Heart right ventricle (tissue), 16 donors: ENCODE measurements at regions not wholly inside any gene's neighbourhood (a gene's known extent, or its start where the extent isn't known, plus 50 kb on each side); places are given as distances from the start of the nearest gene placed in this dataset.

Experiments used
- ATAC-seq, 8 donors: fragments of 200-7000 bp; cut with Tn5 transposase; one replicate each; pipeline ENCODE4 v1.9.1; 2020; ENCODE audit warnings: mild to moderate bottlenecking in 8 of 8, moderate library complexity in 8 of 8, moderate number of reproducible peaks in 1 of 8
- DNase-seq, 2 donors: peaks; one replicate each; pipeline ENCODE4 v3.0.0-alpha.2; 2020
- H3K27ac ChIP-seq, 10 donors: fragments of 200-600 bp; sonication (generic) in 2 of 10; one replicate each; pipeline versions ENCODE4 v1.5.0 to v1.8.0; 2020 to 2022; ENCODE audit warnings: mild to moderate bottlenecking in 3 of 10
- H3K27me3 ChIP-seq, 7 donors: fragments of 200-600 bp; one replicate each; pipeline ENCODE4 v1.8.0; 2021 to 2022; ENCODE audit warnings: mild to moderate bottlenecking in 2 of 7
- H3K36me3 ChIP-seq, 9 donors: fragments of 200-600 bp; sonication (generic) in 1 of 9; one replicate each; pipeline versions ENCODE4 v1.5.0 to v1.8.0; 2020 to 2022; ENCODE audit warnings: mild to moderate bottlenecking in 2 of 9
- H3K4me1 ChIP-seq, 9 donors: fragments of 200-600 bp; sonication (generic) in 1 of 9; one replicate each; pipeline versions ENCODE4 v1.5.0 to v1.8.0; 2020 to 2022; ENCODE audit warnings: mild to moderate bottlenecking in 4 of 9
- H3K4me3 ChIP-seq, 10 donors: fragments of 200-600 bp; sonication (generic) in 2 of 10; one replicate each; pipeline versions ENCODE4 v1.5.0 to v1.8.0; 2020 to 2022; ENCODE audit warnings: mild to moderate bottlenecking in 7 of 10, moderate library complexity in 2 of 10
- H3K9me3 ChIP-seq, 11 donors: fragments of 200-600 bp in 10 of 11; sonication (generic) in 2 of 11; one replicate each; pipeline versions ENCODE4 v1.5.0 to v1.8.0; 2013 to 2022; ENCODE audit warnings: mild to moderate bottlenecking in 2 of 11, control low read depth in 1 of 11, moderate library complexity in 1 of 11
- CTCF ChIP-seq, 9 donors: fragments of 200-600 bp; sonication (generic) in 2 of 9; IDR thresholded peaks; one replicate each; pipeline versions ENCODE4 v1.5.0 to v1.8.0; 2021 to 2022; ENCODE audit warnings: antibody characterized with exemption in 9 of 9, mild to moderate bottlenecking in 5 of 9, moderate library complexity in 1 of 9
- WGBS, 2 donors: extraction: QIAGEN DNeasy Blood & Tissue Kit; methylation state at CpG; one replicate each; pipeline ENCODE4 v1.1.7; 2013; ENCODE audit warnings: inconsistent platforms in 1 of 2; 5-methylcytosine and 5-hydroxymethylcytosine counted together
- intact Hi-C, 10 donors: fragments of 100-400 bp; cut with DNase I; formaldehyde crosslinking; loops; one replicate each; pipeline versions ENCODE4 v1.11.1 to v1.14.2; 2022
- donor health status: Arrhythmogenic right ventricular cardiomyopathy.
- donor health status: ischemic (EF 13 %, LVEDD 7.1; RV severe dilation, severe dysfunction).
- donor health status: healthy with polysubstance abuse.
- donor health status: DM: no; HTN: yes; CAD: no.
- donor health status: DM: no; HTN: no; CAD: no.
- donor health status: ischemic (EF 25% LVEDD 6.9; RV normal size, moderate dysfunction).
- donor health status: ischemic (EF 25% LVEDD 5.7; RV mildly dilated, moderate dysfunction).
- donor health status: healthy.
- donor health status: DM: yes; HTN: yes; CAD: no.
- donor health status: Ischemic cardiomyopathy.
- donor health status: ischemic (EF 35%, LVEDD 5.7; RV mildly dilated, moderate dysfunction).
- donor health status: nonischemic (EF 11% LVEDD 7.7; RV severe dilation, severe dysfunction).
- donor health status: DM: yes; HTN: yes; CAD: no.
- donor health status: PGD.
- donor health status: ischemic (EF 29% LVEDD 5.4; RV normal size, mild dysfunction).
- donor health status: nonischemic (EF 23%, LVEDD 6.1; RV moderate dilation, normal function).

GRCh38 chr11:25755918-25756584, 575.9 kb upstream of the ANO3 start:
- 84 to 90% methylated on average over 23 of the region's 23 CpGs for WGBS, 2 donors
- no peak for ATAC-seq
- intact Hi-C loops = no loop called here

GRCh38 chr11:25758145-25758661, 573.7 kb upstream of the ANO3 start:
- Histone ChIP-seq H3K36me3 (no peaks in the 10 kb centered on the region), H3K4me3 (no peak overlapping the region), H3K9me3 (peaks cover 0 to 54% (median 0%) of the 10 kb centered on the region in 11 donors), H3K27me3 (no peaks in the 10 kb centered on the region), H3K27ac (no peak overlapping the region), H3K4me1 (no peaks in the 10 kb centered on the region)
- TF ChIP-seq CTCF (IDR thresholded peaks at IDR 0.05) = no peak
- DNase-seq = no peak
- 77 to 82% methylated on average over 6 of the region's 6 CpGs for WGBS, 2 donors
- no peak for ATAC-seq
- intact Hi-C loops = no loop called here

More at GRCh38 chr11:25755918-25756584, 575.9 kb upstream of the ANO3 start:
- DNase-seq = no peak
- H3K27ac ChIP-seq = no peak overlapping the region
- H3K9me3 ChIP-seq = peaks cover 0 to 32% (median 0%) of the 10 kb centered on the region in 11 donors
- TF ChIP-seq CTCF (IDR thresholded peaks at IDR 0.05) = no peak
- no peaks in the 10 kb centered on the region for H3K36me3 ChIP-seq
- no peaks in the 10 kb centered on the region for H3K27me3 ChIP-seq
- no peak overlapping the region for H3K4me3 ChIP-seq
- no peaks in the 10 kb centered on the region for H3K4me1 ChIP-seq

- Histone ChIP-seq H3K4me1 (no peaks in the 10 kb centered on the region), H3K9me3 (peaks cover 0 to 25% (median 0%) of the 10 kb centered on the region in 11 donors), H3K27me3 (no peaks in the 10 kb centered on the region), H3K27ac (no peak overlapping the region), H3K4me3 (no peak overlapping the region), H3K36me3 (no peaks in the 10 kb centered on the region)
- WGBS, 2 donors = 59 to 77% methylated on average over 4 of the region's 4 CpGs
- intact Hi-C loops = no loop called here
- DNase-seq = no peak
- no peak for TF ChIP-seq CTCF (IDR thresholded peaks at IDR 0.05)
- ATAC-seq = no peak
Observed at GRCh38 chr11:25766332-25767015, 565.5 kb upstream of the ANO3 start.

GRCh38 chr11:25769287-25769686, 562.6 kb upstream of the ANO3 start:
- no peak for TF ChIP-seq CTCF (IDR thresholded peaks at IDR 0.05)
- no peaks in the 10 kb centered on the region for H3K9me3 ChIP-seq
- no peaks in the 10 kb centered on the region for H3K4me1 ChIP-seq
- intact Hi-C loops = no loop called here
- H3K36me3 ChIP-seq = no peaks in the 10 kb centered on the region
- DNase-seq (no peak), ATAC-seq (no peak)
- H3K4me3 ChIP-seq = no peak overlapping the region
- no peak overlapping the region for H3K27ac ChIP-seq
- no peaks in the 10 kb centered on the region for H3K27me3 ChIP-seq
- WGBS, 2 donors = 59 to 64% methylated on average over 3 of the region's 3 CpGs
